IMR-90 (cell line): ENCODE measurements at regions not wholly inside any gene's neighbourhood (a gene's known extent, or its start where the extent isn't known, plus 50 kb on each side); places are given as distances from the start of the nearest gene placed in this dataset.

Experiments
- ATAC-seq: fragments of 200-7000 bp; cut with Tn5 transposase; 2 replicates; pipeline ENCODE4 v1.9.1; 2020; ENCODE audit warnings: low read depth, mild to moderate bottlenecking, moderate library complexity
- BruUV-seq: library from RNA; stranded (reverse); fragments of 400-500 nt; replicated peaks from 2 replicates; lab custom pipeline; 2021; lab: Mats Ljungman, UMichigan
- CTCF ChIA-PET: fragments of 300-600 bp; formaldehyde crosslinking; extraction: SDS; loops from one replicate; lab custom pipeline; 2021; ENCODE audit warnings: antibody characterized with exemption; lab: Yijun Ruan, JAX
- POLR2A ChIA-PET: fragments of 300-600 bp; sonication (Branson Sonifier 250); formaldehyde crosslinking; loops from one replicate; lab custom pipeline; 2022; ENCODE audit warnings: antibody characterized with exemption; ENCODE audit not compliant: unreplicated experiment; lab: Charles Lee
- DNase-seq: peaks from one replicate; pipeline ENCODE4 v3.0.0; 2013
- H2AFZ ChIP-seq: replicated peaks from 2 replicates; pipeline ENCODE3; 2013; ENCODE audit warnings: low read length, mild to moderate bottlenecking; ENCODE audit not compliant: poor library complexity
- H2AK5ac ChIP-seq: 2 replicates; pipeline ENCODE4 v1.6.1; 2013; ENCODE audit warnings: low read depth, low read length, inconsistent platforms
- H2AK9ac ChIP-seq: replicated peaks from 2 replicates; pipeline ENCODE3; 2013; ENCODE audit warnings: mild to moderate bottlenecking, low read depth, low read length, moderate library complexity; ENCODE audit not compliant: poor library complexity
- H2BK120ac ChIP-seq: 2 replicates; pipeline ENCODE4 v1.6.1; 2013; ENCODE audit warnings: low read depth, low read length, inconsistent platforms
- H2BK15ac ChIP-seq: 3 replicates; pipeline ENCODE4 v1.6.1; 2013; ENCODE audit warnings: low read depth, low read length, inconsistent platforms
- H2BK20ac ChIP-seq: 2 replicates; pipeline ENCODE4 v1.6.1; 2013; ENCODE audit warnings: low read depth, mild to moderate bottlenecking, inconsistent platforms, low read length, moderate library complexity
- H2BK5ac ChIP-seq: 2 replicates; pipeline ENCODE4 v1.6.1; 2013; ENCODE audit warnings: mild to moderate bottlenecking, low read depth, low read length, inconsistent platforms; ENCODE audit not compliant: poor library complexity, severe bottlenecking
- H3K14ac ChIP-seq: replicated peaks from 2 replicates; pipeline ENCODE4 v1.6.1; 2013; ENCODE audit warnings: low read depth, low read length, inconsistent platforms
- H3K18ac ChIP-seq: 2 replicates; pipeline ENCODE4 v1.6.1; 2013; ENCODE audit warnings: low read depth, low read length, control low read depth
- H3K23ac ChIP-seq: 2 replicates; pipeline ENCODE4 v1.6.1; 2013; ENCODE audit warnings: low read depth, low read length, inconsistent platforms
- H3K27ac ChIP-seq: 2 replicates; pipeline ENCODE4 v1.5.1; 2013; ENCODE audit warnings: mild to moderate bottlenecking, control low read depth, low read length; ENCODE audit not compliant: insufficient read depth
- H3K27me3 ChIP-seq: 2 replicates; pipeline ENCODE4 v1.6.1; 2013; ENCODE audit warnings: low read length; ENCODE audit not compliant: control insufficient read depth, insufficient read depth
- H3K36me3 ChIP-seq: 2 replicates; pipeline ENCODE4 v1.6.1; 2013; ENCODE audit warnings: low read length, mixed read lengths; ENCODE audit not compliant: control insufficient read depth, insufficient read depth
- H3K4ac ChIP-seq: 2 replicates; pipeline ENCODE4 v1.6.1; 2013; ENCODE audit warnings: low read depth, low read length, inconsistent platforms
- H3K4me1 ChIP-seq: 2 replicates; pipeline ENCODE4 v1.6.1; 2013; ENCODE audit warnings: low read length, mixed read lengths; ENCODE audit not compliant: control insufficient read depth, insufficient read depth
- H3K4me2 ChIP-seq: 2 replicates; pipeline ENCODE4 v1.6.1; 2013; ENCODE audit warnings: low read depth, mild to moderate bottlenecking, control low read depth, low read length, moderate library complexity
- H3K4me3 ChIP-seq: 2 replicates; pipeline ENCODE4 v1.5.1; 2013; ENCODE audit warnings: low read depth, mild to moderate bottlenecking, control low read depth, low read length, moderate library complexity; ENCODE audit not compliant: insufficient read depth
- H3K56ac ChIP-seq: 2 replicates; pipeline ENCODE4 v1.6.1; 2013; ENCODE audit warnings: low read length, inconsistent platforms; ENCODE audit not compliant: insufficient read depth; ENCODE audit errors: extremely low read depth
- H3K79me1 ChIP-seq, 2 experiments: 2 replicates each; pipeline ENCODE4 v1.6.1; 2013; ENCODE audit warnings: low read length in 2 of 2, inconsistent platforms in 1 of 2, low read depth in 1 of 2
- H3K9ac ChIP-seq: 2 replicates; pipeline ENCODE4 v1.6.1; 2013; ENCODE audit warnings: low read depth, low read length, control low read depth
- H3K9me1 ChIP-seq: 2 replicates; pipeline ENCODE4 v1.6.1; 2013; ENCODE audit warnings: low read length, inconsistent platforms; ENCODE audit not compliant: insufficient read depth
- H3K9me3 ChIP-seq: 2 replicates; pipeline ENCODE4 v1.6.1; 2013; ENCODE audit warnings: low read length; ENCODE audit not compliant: control insufficient read depth, insufficient read depth
- H4K20me1 ChIP-seq: 2 replicates; pipeline ENCODE4 v1.6.1; 2013; ENCODE audit warnings: low read length, inconsistent platforms; ENCODE audit not compliant: insufficient read depth
- H4K5ac ChIP-seq: 2 replicates; pipeline ENCODE4 v1.6.1; 2013; ENCODE audit warnings: mild to moderate bottlenecking, low read depth, low read length, control low read depth
- H4K8ac ChIP-seq, 2 experiments: 2 replicates each; pipeline ENCODE4 v1.6.1; 2013; ENCODE audit warnings: low read depth in 2 of 2, low read length in 2 of 2, control low read depth in 1 of 2, inconsistent platforms in 1 of 2
- H4K91ac ChIP-seq: 2 replicates; pipeline ENCODE4 v1.6.1; 2013; ENCODE audit warnings: low read depth, low read length, inconsistent platforms; ENCODE audit not compliant: insufficient read depth
- NFE2L2 ChIP-seq: fragments of 150-350 bp; IDR thresholded peaks from 2 replicates; pipeline ENCODE4 v1.6.1; 2016; ENCODE audit warnings: low read depth, mild to moderate bottlenecking, low read length
- RAD21 ChIP-seq: IDR thresholded peaks from 2 replicates; pipeline ENCODE4 v1.6.1; 2012; ENCODE audit warnings: low read length, improper control_type of control experiment
- WGBS, 2 experiments: methylation state at CpG; one replicate each; pipeline versions ENCODE4 v1.1.5 to v1.1.7; 2013; ENCODE audit warnings: missing lambda C conversion rate in 2 of 2; ENCODE audit not compliant: insufficient read length in 1 of 2; ENCODE audit errors: extremely low coverage in 2 of 2; 5-methylcytosine and 5-hydroxymethylcytosine counted together
- dilution Hi-C: fragments of 300-500 bp; cut with HindIII; formaldehyde crosslinking; loops from one replicate; pipeline ENCODE4 v1.14.3; 2018; ENCODE audit warnings: low sequenced_read_pairs; ENCODE audit not compliant: unreplicated experiment
- in situ Hi-C: fragments of 300-500 bp; cut with MboI; formaldehyde crosslinking; loops from 3 replicates; pipeline ENCODE4 v1.14.3; 2019; ENCODE audit warnings: low sequenced_read_pairs, inconsistent platforms, mixed read lengths
- intact Hi-C: fragments of 100-400 bp; cut with micrococcal nuclease; formaldehyde crosslinking; loops from 2 replicates; pipeline ENCODE4 v1.10.0; 2022
- TF ChIP-seq, protein P1 (sequence below): fragments of 150-350 bp; IDR thresholded peaks from 2 replicates; pipeline ENCODE4 v1.6.1; 2016; ENCODE audit warnings: low read depth, mild to moderate bottlenecking, low read length, moderate library complexity, borderline replicate concordance

- Histone ChIP-seq H2BK120ac (no peak overlapping the region), H4K8ac (no peak overlapping the region), H2BK20ac (no peak overlapping the region), H3K4me3 (no peak overlapping the region), H3K36me3 (no peaks in the 10 kb centered on the region), H3K18ac (no peak overlapping the region), H3K27me3 (no peaks in the 10 kb centered on the region), H3K9me3 (peaks cover 10% of the 10 kb centered on the region), H2AFZ (no peak overlapping the region), H3K4me2 (no peak overlapping the region), H3K27ac (no peak overlapping the region), H3K4ac (no peak overlapping the region), H3K14ac (no peak overlapping the region), H2BK15ac (no peak overlapping the region), H3K9me1 (no peaks in the 10 kb centered on the region), H2BK5ac (no peak overlapping the region), H3K56ac (no peak overlapping the region), H3K79me1 (no peaks in the 10 kb centered on the region), H2AK9ac (no peak overlapping the region), H3K4me1 (no peaks in the 10 kb centered on the region), H3K23ac (no peak overlapping the region), H2AK5ac (no peak overlapping the region), H3K9ac (no peak overlapping the region), H4K5ac (no peak overlapping the region), H4K20me1 (no peaks in the 10 kb centered on the region), H4K91ac (no peak overlapping the region)
- BruUV-seq: no TSS peak
- DNase-seq: no peak
- intact Hi-C loops: no loop called here
- dilution Hi-C loops: no loop called here
- ChIA-PET POLR2A (no interaction called here), CTCF (no interaction called here)
- ATAC-seq: no peak
- 60% methylated on average over 1 of the region's 5 CpGs; no CpG with 5 or more reads in 1 of the 2 experiments for WGBS, 2 experiments
- in situ Hi-C loops: no loop called here
- TF ChIP-seq RAD21: no peak
- TF ChIP-seq NFE2L2: no peak
- TF ChIP-seq, protein P1, sequence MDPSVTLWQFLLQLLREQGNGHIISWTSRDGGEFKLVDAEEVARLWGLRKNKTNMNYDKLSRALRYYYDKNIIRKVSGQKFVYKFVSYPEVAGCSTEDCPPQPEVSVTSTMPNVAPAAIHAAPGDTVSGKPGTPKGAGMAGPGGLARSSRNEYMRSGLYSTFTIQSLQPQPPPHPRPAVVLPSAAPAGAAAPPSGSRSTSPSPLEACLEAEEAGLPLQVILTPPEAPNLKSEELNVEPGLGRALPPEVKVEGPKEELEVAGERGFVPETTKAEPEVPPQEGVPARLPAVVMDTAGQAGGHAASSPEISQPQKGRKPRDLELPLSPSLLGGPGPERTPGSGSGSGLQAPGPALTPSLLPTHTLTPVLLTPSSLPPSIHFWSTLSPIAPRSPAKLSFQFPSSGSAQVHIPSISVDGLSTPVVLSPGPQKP: no peak
These were observed 262.2 kb upstream of the PABPC4L start for GRCh38 chr4:134463771-134464170.
